SH-SY5Y (cell line): ENCODE measurements at regions not wholly inside any gene's neighbourhood (a gene's known extent, or its start where the extent isn't known, plus 50 kb on each side); places are given as distances from the start of the nearest gene placed in this dataset.

Experiments used
- GATA2 ChIP-seq: IDR thresholded peaks from 2 replicates; pipeline ENCODE4 v1.6.1; 2011; ENCODE audit warnings: mild to moderate bottlenecking, low read depth, low read length
- GATA3 ChIP-seq: IDR thresholded peaks from 2 replicates; pipeline ENCODE4 v1.6.1; 2011; ENCODE audit warnings: low read depth, mild to moderate bottlenecking, low read length, moderate library complexity

DNA sequence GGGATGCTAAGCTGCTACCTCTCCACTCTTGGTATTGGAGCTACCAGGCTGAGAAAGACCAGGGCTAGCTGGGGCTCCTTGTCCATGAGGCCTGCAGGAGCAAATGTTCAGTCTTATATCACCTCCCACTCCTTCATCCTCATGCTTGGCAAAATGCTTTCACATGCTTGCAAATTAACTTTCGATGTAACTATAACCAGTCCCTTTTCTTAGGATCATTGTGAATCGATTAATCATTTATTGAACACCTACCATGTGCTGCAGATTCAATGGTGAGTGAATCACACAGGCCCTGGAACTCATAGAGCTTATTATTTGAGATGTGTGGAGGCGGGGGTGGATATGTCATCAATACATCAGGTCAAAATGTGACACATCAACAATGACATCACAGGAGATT, 138.6 kb downstream of the EMX2 start:
- no peak for TF ChIP-seq GATA2
- no peak for TF ChIP-seq GATA3
